ENCODE measurements at regions not wholly inside any gene's neighbourhood (a gene's known extent, or its start where the extent isn't known, plus 50 kb on each side); places are given as distances from the start of the nearest gene placed in this dataset.

GRCh38 chr3:16121391-16121790, 53.1 kb upstream of the GALNT15 start:
- Histone ChIP-seq H3K27ac (ENCODE audit: low read length) (no peak overlapping the region), H3K9me3 (ENCODE audit: low read length) (no peaks in the 10 kb centered on the region), H3K9ac (ENCODE audit: low read length) (no peak overlapping the region), H3K4me2 (ENCODE audit: low read length) (no peak overlapping the region), H4K20me1 (ENCODE audit: insufficient read depth) (no peaks in the 10 kb centered on the region), H3K27me3 (ENCODE audit: insufficient read depth, low read depth, low read length) (no peaks in the 10 kb centered on the region), H3K4me3 (ENCODE audit: low read length) (no peak overlapping the region), H3F3A (ENCODE audit: insufficient read depth, low read length, poor library complexity, severe bottlenecking) (no peaks in the 10 kb centered on the region), H3K36me3 (ENCODE audit: insufficient read depth, low read length) (no peaks in the 10 kb centered on the region), H2AFZ (ENCODE audit: low read depth, low read length) (no peak overlapping the region), H3K9me2 (ENCODE audit: insufficient read depth, low read length) (no peaks in the 10 kb centered on the region), H3K79me2 (replicated peaks; ENCODE audit: insufficient read depth, low read length) (no peaks in the 10 kb centered on the region)
- no peak for TF ChIP-seq EP300 (conservative IDR thresholded peaks at IDR 0.05; ENCODE audit: poor library complexity, severe bottlenecking)
- no peak for TF ChIP-seq MXI1 (conservative IDR thresholded peaks at IDR 0.05; ENCODE audit: poor library complexity, severe bottlenecking)
- no peak for TF ChIP-seq TAF1 (IDR thresholded peaks at IDR 0.05; ENCODE audit: low read depth)
- no peak for TF ChIP-seq POLR2AphosphoS5 (IDR thresholded peaks at IDR 0.05)
- TF ChIP-seq RAD21 (conservative IDR thresholded peaks at IDR 0.05) = no peak
- TF ChIP-seq CTCF (IDR thresholded peaks at IDR 0.05; ENCODE audit: poor library complexity, severe bottlenecking) = no peak
- TF ChIP-seq REST (IDR thresholded peaks at IDR 0.05; ENCODE audit: borderline replicate concordance) = no peak
- TF ChIP-seq SMC3 (conservative IDR thresholded peaks at IDR 0.05; ENCODE audit: poor library complexity) = no peak
- TF ChIP-seq EZH2 (IDR thresholded peaks at IDR 0.05; ENCODE audit: borderline replicate concordance, insufficient read depth, low read length, poor library complexity, severe bottlenecking) = no peak

- Histone ChIP-seq H3K79me2 (replicated peaks; ENCODE audit: insufficient read depth, low read length) (no peaks in the 10 kb centered on the region), H2AFZ (ENCODE audit: low read depth, low read length) (no peak overlapping the region), H3K27me3 (ENCODE audit: insufficient read depth, low read depth, low read length) (no peaks in the 10 kb centered on the region), H3K27ac (ENCODE audit: low read length) (no peak overlapping the region), H3K36me3 (ENCODE audit: insufficient read depth, low read length) (no peaks in the 10 kb centered on the region), H3F3A (ENCODE audit: insufficient read depth, low read length, poor library complexity, severe bottlenecking) (no peaks in the 10 kb centered on the region), H3K4me2 (ENCODE audit: low read length) (no peak overlapping the region), H3K9me2 (ENCODE audit: insufficient read depth, low read length) (no peaks in the 10 kb centered on the region), H3K4me3 (ENCODE audit: low read length) (no peak overlapping the region), H4K20me1 (ENCODE audit: insufficient read depth) (no peaks in the 10 kb centered on the region), H3K9me3 (ENCODE audit: low read length) (no peaks in the 10 kb centered on the region), H3K9ac (ENCODE audit: low read length) (no peak overlapping the region)
- TF ChIP-seq POLR2AphosphoS5 (IDR thresholded peaks at IDR 0.05) = no peak
- no peak for TF ChIP-seq SMC3 (conservative IDR thresholded peaks at IDR 0.05; ENCODE audit: poor library complexity)
- TF ChIP-seq MXI1 (conservative IDR thresholded peaks at IDR 0.05; ENCODE audit: poor library complexity, severe bottlenecking) = no peak
- TF ChIP-seq EZH2 (IDR thresholded peaks at IDR 0.05; ENCODE audit: borderline replicate concordance, insufficient read depth, low read length, poor library complexity, severe bottlenecking) = no peak
- TF ChIP-seq CTCF (IDR thresholded peaks at IDR 0.05; ENCODE audit: poor library complexity, severe bottlenecking) = no peak
- no peak for TF ChIP-seq TAF1 (IDR thresholded peaks at IDR 0.05; ENCODE audit: low read depth)
- TF ChIP-seq REST (IDR thresholded peaks at IDR 0.05; ENCODE audit: borderline replicate concordance) = no peak
- no peak for TF ChIP-seq RAD21 (conservative IDR thresholded peaks at IDR 0.05)
- no peak for TF ChIP-seq EP300 (conservative IDR thresholded peaks at IDR 0.05; ENCODE audit: poor library complexity, severe bottlenecking)
These were observed 52.3 kb upstream of the GALNT15 start for GRCh38 chr3:16122155-16122554.
